Astrocyte (in vitro differentiated cells and primary cell): ENCODE measurements at regions not wholly inside any gene's neighbourhood (a gene's known extent, or its start where the extent isn't known, plus 50 kb on each side); places are given as distances from the start of the nearest gene placed in this dataset.

Experiments used
- DNase-seq: peaks from one replicate; pipeline ENCODE4 v3.0.0-alpha.2; 2010; ENCODE audit warnings: low read depth
- FAIRE-seq: peaks from 2 replicates; lab custom pipeline; 2011; peaks lifted over from hg19 to GRCh38; lab: Jason Lieb, UNC
- H2AFZ ChIP-seq: 2 replicates; pipeline ENCODE4 v1.6.0; 2012; ENCODE audit warnings: low read depth, low read length, inconsistent platforms
- H3K27ac ChIP-seq: 2 replicates; pipeline ENCODE4 v1.5.1; 2011; ENCODE audit warnings: low read depth, low read length, inconsistent platforms
- H3K27me3 ChIP-seq: 2 replicates; pipeline ENCODE4 v1.6.0; 2011; ENCODE audit warnings: low read length, inconsistent platforms; ENCODE audit not compliant: insufficient read depth
- H3K36me3 ChIP-seq: 2 replicates; pipeline ENCODE4 v1.5.1; 2011; ENCODE audit warnings: low read length, inconsistent platforms; ENCODE audit not compliant: insufficient read depth
- H3K4me1 ChIP-seq: 2 replicates; pipeline ENCODE4 v1.5.1; 2011; ENCODE audit warnings: low read length, inconsistent platforms; ENCODE audit not compliant: insufficient read depth
- H3K4me2 ChIP-seq: 2 replicates; pipeline ENCODE4 v1.6.0; 2012; ENCODE audit warnings: low read length, inconsistent platforms
- H3K4me3 ChIP-seq: 2 replicates; pipeline ENCODE4 v1.5.1; 2011; ENCODE audit warnings: low read depth, mild to moderate bottlenecking, low read length, inconsistent platforms; ENCODE audit not compliant: insufficient read depth
- H3K79me2 ChIP-seq: 2 replicates; pipeline ENCODE4 v1.6.0; 2012; ENCODE audit warnings: mild to moderate bottlenecking, low read length, inconsistent platforms; ENCODE audit not compliant: insufficient read depth
- H3K9ac ChIP-seq: 2 replicates; pipeline ENCODE4 v1.6.0; 2012; ENCODE audit warnings: mild to moderate bottlenecking, low read length, inconsistent platforms
- H3K9me3 ChIP-seq: 2 replicates; pipeline ENCODE4 v1.5.1; 2012; ENCODE audit warnings: low read depth, mild to moderate bottlenecking, low read length, inconsistent platforms; ENCODE audit not compliant: insufficient read depth
- H4K20me1 ChIP-seq: 2 replicates; pipeline ENCODE4 v1.6.0; 2012; ENCODE audit warnings: low read length, inconsistent platforms; ENCODE audit not compliant: insufficient read depth
- H3K27ac Mint-ChIP-seq: one replicate; pipeline ENCODE4 v1.8.0; 2021; ENCODE audit warnings: mild to moderate bottlenecking, mixed read lengths; ENCODE audit not compliant: unreplicated experiment
- H3K27me3 Mint-ChIP-seq: one replicate; pipeline ENCODE4 v1.8.0; 2021; ENCODE audit warnings: low read depth, mixed read lengths; ENCODE audit not compliant: unreplicated experiment
- H3K36me3 Mint-ChIP-seq: one replicate; pipeline ENCODE4 v1.8.0; 2021; ENCODE audit warnings: low read depth, mixed read lengths; ENCODE audit not compliant: unreplicated experiment
- H3K4me1 Mint-ChIP-seq: one replicate; pipeline ENCODE4 v1.8.0; 2021; ENCODE audit warnings: low read depth, mixed read lengths; ENCODE audit not compliant: unreplicated experiment
- H3K4me3 Mint-ChIP-seq: one replicate; pipeline ENCODE4 v1.8.0; 2021; ENCODE audit warnings: mild to moderate bottlenecking, moderate library complexity, mixed read lengths; ENCODE audit not compliant: unreplicated experiment
- H3K9me3 Mint-ChIP-seq: one replicate; pipeline ENCODE4 v1.8.0; 2021; ENCODE audit warnings: mild to moderate bottlenecking, mixed read lengths; ENCODE audit not compliant: unreplicated experiment
- CTCF ChIP-seq: IDR thresholded peaks from 2 replicates; pipeline ENCODE4 v1.5.1; 2011; ENCODE audit warnings: low read depth, mild to moderate bottlenecking, inconsistent platforms, low read length, moderate library complexity; ENCODE audit not compliant: insufficient read depth
- EZH2 ChIP-seq: IDR thresholded peaks from 2 replicates; pipeline ENCODE4 v1.6.1; 2012; ENCODE audit warnings: mild to moderate bottlenecking, low read length, inconsistent platforms; ENCODE audit not compliant: insufficient read depth

GRCh38 chr6:166718516-166718915, 91.5 kb upstream of the RPS6KA2 start:
- Mint-ChIP-seq H3K36me3 (no peaks in the 10 kb centered on the region), H3K27me3 (peaks cover 17% of the 10 kb centered on the region)
- H3K4me2 ChIP-seq, result no peak overlapping the region

GRCh38 chr6:166716910-166717617, 90.0 kb upstream of the RPS6KA2 start:
- Mint-ChIP-seq H3K27me3 (peaks cover 17% of the 10 kb centered on the region), H3K4me3 (no peak overlapping the region), H3K27ac (no peak overlapping the region), H3K36me3 (no peaks in the 10 kb centered on the region), H3K9me3 (no peaks in the 10 kb centered on the region), H3K4me1 (peaks cover 4% of the 10 kb centered on the region)
- no peak overlapping the region for H3K9ac ChIP-seq
- no peak for TF ChIP-seq CTCF
- no peak for TF ChIP-seq EZH2
- FAIRE-seq (no peak), DNase-seq (no peak)
- H3K36me3 ChIP-seq, result no peaks in the 10 kb centered on the region
- H3K27me3 ChIP-seq, result no peaks in the 10 kb centered on the region
- no peaks in the 10 kb centered on the region for H3K9me3 ChIP-seq
- H3K4me3 ChIP-seq, result no peak overlapping the region
- H2AFZ ChIP-seq, result no peak overlapping the region
- H3K4me1 ChIP-seq, result no peaks in the 10 kb centered on the region
- H3K79me2 ChIP-seq, result no peaks in the 10 kb centered on the region
- no peaks in the 10 kb centered on the region for H4K20me1 ChIP-seq
- H3K4me2 ChIP-seq, result no peak overlapping the region
- no peak overlapping the region for H3K27ac ChIP-seq

More at GRCh38 chr6:166718516-166718915, 91.5 kb upstream of the RPS6KA2 start:
- no peak for DNase-seq
- TF ChIP-seq CTCF, result no peak
- TF ChIP-seq EZH2, result no peak
- Histone ChIP-seq H3K79me2 (no peaks in the 10 kb centered on the region), H3K27me3 (no peaks in the 10 kb centered on the region), H3K9me3 (no peaks in the 10 kb centered on the region), H3K4me1 (no peaks in the 10 kb centered on the region), H2AFZ (no peak overlapping the region), H3K27ac (no peak overlapping the region), H4K20me1 (no peaks in the 10 kb centered on the region), H3K36me3 (no peaks in the 10 kb centered on the region), H3K9ac (no peak overlapping the region), H3K4me3 (no peak overlapping the region)
- no peak for FAIRE-seq
- no peak overlapping the region for H3K27ac Mint-ChIP-seq
- H3K4me3 Mint-ChIP-seq, result no peak overlapping the region
- no peaks in the 10 kb centered on the region for H3K9me3 Mint-ChIP-seq
- peaks cover 4% of the 10 kb centered on the region for H3K4me1 Mint-ChIP-seq

GRCh38 chr6:166715992-166716391, 88.9 kb upstream of the RPS6KA2 start:
- Histone ChIP-seq H3K79me2 (no peaks in the 10 kb centered on the region), H3K4me1 (no peaks in the 10 kb centered on the region), H4K20me1 (no peaks in the 10 kb centered on the region), H3K4me2 (no peak overlapping the region), H3K4me3 (no peak overlapping the region), H3K9me3 (no peaks in the 10 kb centered on the region), H3K9ac (no peak overlapping the region), H3K27me3 (no peaks in the 10 kb centered on the region), H3K27ac (no peak overlapping the region), H3K36me3 (no peaks in the 10 kb centered on the region), H2AFZ (no peak overlapping the region)
- H3K27ac Mint-ChIP-seq, result no peak overlapping the region
- peaks cover 19% of the 10 kb centered on the region for H3K27me3 Mint-ChIP-seq
- no peaks in the 10 kb centered on the region for H3K9me3 Mint-ChIP-seq
- H3K4me1 Mint-ChIP-seq, result peaks cover 1% of the 10 kb centered on the region
- no peak for FAIRE-seq
- no peak overlapping the region for H3K4me3 Mint-ChIP-seq
- peaks cover 3% of the 10 kb centered on the region for H3K36me3 Mint-ChIP-seq
- no peak for DNase-seq
- TF ChIP-seq EZH2 (no peak), CTCF (no peak)
